H9 (cell line): ENCODE measurements at regions not wholly inside any gene's neighbourhood (a gene's known extent, or its start where the extent isn't known, plus 50 kb on each side); places are given as distances from the start of the nearest gene placed in this dataset.

Experiments used
- DNase-seq: peaks from one replicate; pipeline ENCODE4 v3.0.0-alpha.2; 2017
- H2AFZ ChIP-seq: one replicate; pipeline ENCODE4 v1.6.1; 2013; ENCODE audit warnings: mild to moderate bottlenecking, low read length, control low read depth, moderate library complexity
- H2AK5ac ChIP-seq: 2 replicates; pipeline ENCODE4 v1.6.1; 2013; ENCODE audit warnings: low read length, control low read depth, mixed read lengths; ENCODE audit not compliant: insufficient read length
- H2BK120ac ChIP-seq: one replicate; pipeline ENCODE4 v1.6.1; 2013; ENCODE audit warnings: low read depth, mild to moderate bottlenecking, low read length, control low read depth, inconsistent platforms; ENCODE audit not compliant: poor library complexity, severe bottlenecking
- H2BK12ac ChIP-seq: 2 replicates; pipeline ENCODE4 v1.6.1; 2013; ENCODE audit warnings: low read length, control low read depth, mixed read lengths, low read depth; ENCODE audit not compliant: insufficient read length
- H2BK15ac ChIP-seq: 2 replicates; pipeline ENCODE4 v1.6.1; 2013; ENCODE audit warnings: low read depth, low read length, control low read depth
- H2BK20ac ChIP-seq: one replicate; pipeline ENCODE4 v1.6.1; 2013; ENCODE audit warnings: low read depth, mild to moderate bottlenecking, low read length, control low read depth, inconsistent platforms; ENCODE audit not compliant: poor library complexity, severe bottlenecking
- H2BK5ac ChIP-seq: 2 replicates; pipeline ENCODE4 v1.6.1; 2013; ENCODE audit warnings: low read length, control low read depth, mixed read lengths; ENCODE audit not compliant: insufficient read length
- H3K14ac ChIP-seq: 2 replicates; pipeline ENCODE4 v1.6.1; 2013; ENCODE audit warnings: low read length, control low read depth; ENCODE audit not compliant: insufficient read depth
- H3K18ac ChIP-seq: 2 replicates; pipeline ENCODE4 v1.6.1; 2013; ENCODE audit warnings: low read depth, mild to moderate bottlenecking, mixed read lengths, low read length, control low read depth; ENCODE audit not compliant: insufficient read length
- H3K23ac ChIP-seq: 2 replicates; pipeline ENCODE4 v1.6.1; 2013; ENCODE audit warnings: low read length, control low read depth, mixed read lengths, low read depth; ENCODE audit not compliant: insufficient read length
- H3K23me2 ChIP-seq: 2 replicates; pipeline ENCODE4 v1.6.1; 2013; ENCODE audit warnings: low read depth, mild to moderate bottlenecking, mixed read lengths, low read length, control low read depth; ENCODE audit not compliant: insufficient read length, poor library complexity, severe bottlenecking
- H3K27ac ChIP-seq: 2 replicates; pipeline ENCODE4 v1.5.1; 2013; ENCODE audit warnings: low read length, control low read depth, mixed read lengths, low read depth; ENCODE audit not compliant: insufficient read length
- H3K27me3 ChIP-seq: 2 replicates; pipeline ENCODE4 v1.6.1; 2013; ENCODE audit warnings: low read length, control low read depth, inconsistent platforms; ENCODE audit not compliant: insufficient read depth
- H3K4ac ChIP-seq: 2 replicates; pipeline ENCODE4 v1.6.1; 2013; ENCODE audit warnings: low read depth, mild to moderate bottlenecking, control low read depth, inconsistent platforms, low read length, moderate library complexity
- H3K4me1 ChIP-seq: 2 replicates; pipeline ENCODE4 v1.6.1; 2013; ENCODE audit warnings: low read length, control low read depth, inconsistent platforms; ENCODE audit not compliant: insufficient read depth
- H3K4me2 ChIP-seq: 2 replicates; pipeline ENCODE4 v1.6.1; 2013; ENCODE audit warnings: low read length, control low read depth, mixed read lengths; ENCODE audit not compliant: insufficient read length, insufficient read depth
- H3K56ac ChIP-seq: 2 replicates; pipeline ENCODE4 v1.6.1; 2013; ENCODE audit warnings: low read depth, mild to moderate bottlenecking, mixed read lengths, low read length, control low read depth; ENCODE audit not compliant: insufficient read length
- H3K79me1 ChIP-seq: 2 replicates; pipeline ENCODE4 v1.6.1; 2013; ENCODE audit warnings: low read depth, mild to moderate bottlenecking, moderate library complexity, low read length, control low read depth, inconsistent platforms; ENCODE audit not compliant: insufficient read depth, poor library complexity, severe bottlenecking
- H3K79me2 ChIP-seq: 2 replicates; pipeline ENCODE4 v1.6.1; 2013; ENCODE audit warnings: low read length, control low read depth, inconsistent platforms; ENCODE audit not compliant: insufficient read depth
- H3K9ac ChIP-seq: 2 replicates; pipeline ENCODE4 v1.6.1; 2013; ENCODE audit warnings: low read length, control low read depth, mixed read lengths; ENCODE audit not compliant: insufficient read length; ENCODE audit errors: extremely low read depth
- H3K9me3 ChIP-seq: one replicate; pipeline ENCODE4 v1.6.1; 2013; ENCODE audit warnings: low read depth, low read length, inconsistent platforms; ENCODE audit not compliant: control insufficient read depth
- H3T11ph ChIP-seq: one replicate; pipeline ENCODE4 v1.6.1; 2013; ENCODE audit warnings: mild to moderate bottlenecking, low read length, control low read depth, inconsistent platforms
- H4K20me1 ChIP-seq: one replicate; pipeline ENCODE4 v1.6.1; 2013; ENCODE audit not compliant: control insufficient read depth, insufficient read length, insufficient read depth
- H4K5ac ChIP-seq: 2 replicates; pipeline ENCODE4 v1.6.1; 2013; ENCODE audit warnings: low read depth, mild to moderate bottlenecking, mixed read lengths, low read length, control low read depth; ENCODE audit not compliant: insufficient read length
- H4K8ac ChIP-seq: replicated peaks from 2 replicates; pipeline ENCODE4 v1.6.1; 2013; ENCODE audit warnings: low read length, control low read depth, mixed read lengths, low read depth; ENCODE audit not compliant: insufficient read length
- H4K91ac ChIP-seq: 2 replicates; pipeline ENCODE4 v1.6.1; 2013; ENCODE audit warnings: low read depth, mild to moderate bottlenecking, moderate library complexity, mixed read lengths, low read length, control low read depth; ENCODE audit not compliant: insufficient read length
- H3K27ac Mint-ChIP-seq, 3 experiments: 2 replicates in 2 of 3; 3 replicates in 1 of 3; pipeline ENCODE4 v1.8.0; 2020 to 2021; ENCODE audit warnings: mixed read lengths in 3 of 3, mild to moderate bottlenecking in 1 of 3, moderate library complexity in 1 of 3
- H3K27me3 Mint-ChIP-seq: 2 replicates; pipeline ENCODE4 v1.8.0; 2021; ENCODE audit warnings: low read depth, mild to moderate bottlenecking, moderate library complexity, mixed read lengths
- H3K36me3 Mint-ChIP-seq, 3 experiments: 2 replicates in 2 of 3; 3 replicates in 1 of 3; pipeline ENCODE4 v1.8.0; 2020 to 2021; ENCODE audit warnings: low read depth in 3 of 3, mixed read lengths in 3 of 3; ENCODE audit not compliant: insufficient read depth in 1 of 3
- H3K4me1 Mint-ChIP-seq, 2 experiments: 2 replicates each; pipeline ENCODE4 v1.8.0; 2020; ENCODE audit warnings: mixed read lengths in 2 of 2
- H3K4me3 Mint-ChIP-seq, 2 experiments: 2 replicates in 1 of 2; 3 replicates in 1 of 2; pipeline ENCODE4 v1.8.0; 2020 to 2021; ENCODE audit warnings: mild to moderate bottlenecking in 2 of 2, mixed read lengths in 2 of 2, moderate library complexity in 1 of 2
- H3K9me3 Mint-ChIP-seq, 2 experiments: 2 replicates in 1 of 2; 3 replicates in 1 of 2; pipeline ENCODE4 v1.8.0; 2020; ENCODE audit warnings: mild to moderate bottlenecking in 2 of 2, mixed read lengths in 2 of 2, moderate library complexity in 1 of 2
- CTCF ChIP-seq: fragments of 200-600 bp; sonication (generic); conservative IDR thresholded peaks from 3 replicates; pipeline ENCODE4 v1.8.0; 2021; ENCODE audit warnings: antibody characterized with exemption, mild to moderate bottlenecking
- WGBS: extraction: QIAGEN DNeasy Blood & Tissue Kit; methylation state at CpG from one replicate; pipeline ENCODE4 v1.1.7; 2013; ENCODE audit warnings: missing lambda C conversion rate, low lambda C conversion rate, mixed read lengths; ENCODE audit not compliant: insufficient read length; ENCODE audit errors: extremely low coverage; 5-methylcytosine and 5-hydroxymethylcytosine counted together

GRCh38 chr2:183267148-183267827 lies 143.0 kb downstream of the NUP35 start:
- Histone ChIP-seq H4K5ac (no peak overlapping the region), H3K9me3 (no peaks in the 10 kb centered on the region), H3K4me2 (no peak overlapping the region), H4K8ac (no peak overlapping the region), H2BK20ac (no peak overlapping the region), H3K9ac (no peak overlapping the region), H3K23me2 (no peaks in the 10 kb centered on the region), H2BK12ac (no peak overlapping the region), H3K18ac (no peak overlapping the region), H3K23ac (no peak overlapping the region), H4K91ac (no peak overlapping the region), H3K79me2 (no peaks in the 10 kb centered on the region), H3K4ac (no peak overlapping the region), H2BK5ac (no peak overlapping the region), H3K27me3 (no peaks in the 10 kb centered on the region), H3K14ac (no peak overlapping the region; the same call in 1 of the 2 replicates), H2BK15ac (no peak overlapping the region), H3K79me1 (no peaks in the 10 kb centered on the region), H3K27ac (no peak overlapping the region), H3T11ph (no peak overlapping the region), H2BK120ac (no peak overlapping the region), H4K20me1 (no peaks in the 10 kb centered on the region), H3K56ac (no peak overlapping the region), H3K4me1 (no peaks in the 10 kb centered on the region), H2AFZ (no peak overlapping the region), H2AK5ac (no peak overlapping the region)
- H3K4me1 Mint-ChIP-seq = no peaks in the 10 kb centered on the region
- H3K9me3 Mint-ChIP-seq = peaks cover 0 to 10% of the 10 kb centered on the region in 2 experiments; a peak in 3 of 5 replicates
- H3K27ac Mint-ChIP-seq = no peak overlapping the region
- DNase-seq = no peak
- H3K36me3 Mint-ChIP-seq = no peaks in the 10 kb centered on the region
- WGBS = no CpG with 5 or more reads among the region's 5 CpGs
- no peak overlapping the region for H3K4me3 Mint-ChIP-seq
- no peak for TF ChIP-seq CTCF
- no peaks in the 10 kb centered on the region for H3K27me3 Mint-ChIP-seq
